ENCODE measurements at regions not wholly inside any gene's neighbourhood (a gene's known extent, or its start where the extent isn't known, plus 50 kb on each side); places are given as distances from the start of the nearest gene placed in this dataset.

- TF ChIP-seq GATA2 (IDR thresholded peaks at IDR 0.05; ENCODE audit: low read depth, low read length), result no peak
- no peak for TF ChIP-seq GATA3 (IDR thresholded peaks at IDR 0.05; ENCODE audit: low read depth, low read length)
These were observed 92.3 kb upstream of the BEND6 start for GRCh38 chr6:56862415-56863175.
